ENCODE measurements at regions not wholly inside any gene's neighbourhood (a gene's known extent, or its start where the extent isn't known, plus 50 kb on each side); places are given as distances from the start of the nearest gene placed in this dataset.

GRCh38 chr3:26082911-26083310 lies 293.0 kb downstream of the OXSM start:
- H3K4me3 ChIP-seq: no peak overlapping the region
- TF ChIP-seq POLR2A (IDR thresholded peaks at IDR 0.05) (no peak), CTCF (IDR thresholded peaks at IDR 0.05) (no peak), EP300 (IDR thresholded peaks at IDR 0.05) (no peak)
- 83 to 85% methylated on average over 3 of the region's 3 CpGs for WGBS, 2 donors
- no peaks in the 10 kb centered on the region for H3K36me3 ChIP-seq
- H3K4me1 ChIP-seq: no peaks in the 10 kb centered on the region
- no peaks in the 10 kb centered on the region for H3K27me3 ChIP-seq
- no peak overlapping the region for H3K27ac ChIP-seq
- DNase-seq (ENCODE audit: low spot score in 2 of 2): no peak
- H3K9me3 ChIP-seq: peaks cover 0 to 11% (median 0%) of the 10 kb centered on the region in 4 donors

- Histone ChIP-seq H3K36me3 (no peaks in the 10 kb centered on the region), H3K27ac (no peak overlapping the region), H3K4me1 (no peaks in the 10 kb centered on the region), H3K4me3 (no peak overlapping the region), H3K9me3 (peaks cover 0 to 18% (median 0%) of the 10 kb centered on the region in 4 donors), H3K27me3 (no peaks in the 10 kb centered on the region)
- DNase-seq (ENCODE audit: low spot score in 2 of 2): no peak
- 50 to 61% methylated on average over 2 of the region's 2 CpGs for WGBS, 2 donors
- TF ChIP-seq POLR2A (IDR thresholded peaks at IDR 0.05) (no peak), CTCF (IDR thresholded peaks at IDR 0.05) (no peak), EP300 (IDR thresholded peaks at IDR 0.05) (no peak)
Measured at GRCh38 chr3:26084629-26085028, 294.7 kb downstream of the OXSM start.

- DNase-seq (ENCODE audit: low spot score in 2 of 2): no peak
- TF ChIP-seq EP300 (IDR thresholded peaks at IDR 0.05) (no peak), POLR2A (IDR thresholded peaks at IDR 0.05) (no peak), CTCF (IDR thresholded peaks at IDR 0.05) (no peak)
- H3K9me3 ChIP-seq: peaks cover 0 to 18% (median 0%) of the 10 kb centered on the region in 4 donors
- no peaks in the 10 kb centered on the region for H3K4me1 ChIP-seq
- WGBS, 2 donors: 76 to 85% methylated on average over 3 of the region's 3 CpGs
- no peaks in the 10 kb centered on the region for H3K27me3 ChIP-seq
- no peak overlapping the region for H3K27ac ChIP-seq
- no peak overlapping the region for H3K4me3 ChIP-seq
- H3K36me3 ChIP-seq: no peaks in the 10 kb centered on the region
Measured at GRCh38 chr3:26087751-26088150, 297.9 kb downstream of the OXSM start.

- Histone ChIP-seq H3K9me3 (peaks cover 0 to 18% (median 0%) of the 10 kb centered on the region in 4 donors), H3K4me1 (no peaks in the 10 kb centered on the region), H3K36me3 (no peaks in the 10 kb centered on the region), H3K4me3 (no peak overlapping the region), H3K27ac (no peak overlapping the region), H3K27me3 (no peaks in the 10 kb centered on the region)
- TF ChIP-seq POLR2A (IDR thresholded peaks at IDR 0.05): no peak
- TF ChIP-seq EP300 (IDR thresholded peaks at IDR 0.05): no peak
- no peak for TF ChIP-seq CTCF (IDR thresholded peaks at IDR 0.05)
- 41 to 69% methylated on average over 1 of the region's 1 CpG for WGBS, 2 donors
- no peak for DNase-seq (ENCODE audit: low spot score in 2 of 2)
Measured at GRCh38 chr3:26089249-26089648, 299.4 kb downstream of the OXSM start.

GRCh38 chr3:26090589-26090988 lies 300.7 kb downstream of the OXSM start:
- H3K4me1 ChIP-seq: no peaks in the 10 kb centered on the region
- WGBS, 2 donors: 82 to 86% methylated on average over 2 of the region's 2 CpGs
- H3K36me3 ChIP-seq: no peaks in the 10 kb centered on the region
- H3K4me3 ChIP-seq: no peak overlapping the region
- no peak for DNase-seq (ENCODE audit: low spot score in 2 of 2)
- H3K27me3 ChIP-seq: no peaks in the 10 kb centered on the region
- H3K9me3 ChIP-seq: peaks cover 0 to 18% (median 0%) of the 10 kb centered on the region in 4 donors
- H3K27ac ChIP-seq: no peak overlapping the region
- TF ChIP-seq CTCF (IDR thresholded peaks at IDR 0.05) (no peak), POLR2A (IDR thresholded peaks at IDR 0.05) (no peak), EP300 (IDR thresholded peaks at IDR 0.05) (no peak)

Measured in tibial nerve (tissue), 4 donors.